OCI-LY7 (cell line): ENCODE measurements at regions not wholly inside any gene's neighbourhood (a gene's known extent, or its start where the extent isn't known, plus 50 kb on each side); places are given as distances from the start of the nearest gene placed in this dataset.

ENCODE experiments used
- BruUV-seq: library from RNA; stranded (reverse); fragments of 400-500 nt; replicated peaks from 2 replicates; lab custom pipeline; 2021; lab: Mats Ljungman, UMichigan
- CTCF ChIA-PET: fragments of 300-600 bp; sonication (Branson Sonifier 250); formaldehyde crosslinking; loops from one replicate; lab custom pipeline; 2022; ENCODE audit warnings: antibody characterized with exemption; ENCODE audit not compliant: unreplicated experiment; lab: Charles Lee
- POLR2A ChIA-PET: fragments of 300-600 bp; sonication (Branson Sonifier 250); formaldehyde crosslinking; loops from one replicate; lab custom pipeline; 2022; ENCODE audit warnings: antibody characterized with exemption; lab: Charles Lee
- DNase-seq: peaks from one replicate; pipeline ENCODE4 v3.0.0-alpha.2; 2015; ENCODE audit warnings: low spot score
- H2AFZ ChIP-seq: fragments of 200-600 bp; sonication (generic), shearing (Covaris generic); 2 replicates; pipeline ENCODE4 v1.6.1; 2014; ENCODE audit warnings: mild to moderate bottlenecking, antibody characterized with exemption, low read length, moderate library complexity
- H3K27ac ChIP-seq: fragments of 200-600 bp; sonication (generic); 2 replicates; pipeline ENCODE4 v1.5.1; 2014; ENCODE audit warnings: mixed run types, low read depth, mild to moderate bottlenecking, moderate library complexity, low read length, inconsistent platforms; ENCODE audit not compliant: poor library complexity, severe bottlenecking
- H3K36me3 ChIP-seq: fragments of 200-600 bp; sonication (generic); 2 replicates; pipeline ENCODE4 v1.6.1; 2014; ENCODE audit warnings: mild to moderate bottlenecking, antibody characterized with exemption, low read length, moderate library complexity, mixed read lengths; ENCODE audit not compliant: insufficient read depth
- H3K4me1 ChIP-seq: fragments of 200-600 bp; sonication (generic); 2 replicates; pipeline ENCODE4 v1.5.1; 2014; ENCODE audit warnings: mild to moderate bottlenecking, low read length; ENCODE audit not compliant: insufficient read depth, poor library complexity, severe bottlenecking
- H3K4me2 ChIP-seq: fragments of 200-600 bp; sonication (generic); 2 replicates; pipeline ENCODE4 v1.6.1; 2014; ENCODE audit warnings: mild to moderate bottlenecking, low read length
- H3K4me3 ChIP-seq: fragments of 200-600 bp; sonication (generic); 2 replicates; pipeline ENCODE4 v1.5.1; 2014; ENCODE audit warnings: mild to moderate bottlenecking, low read depth, low read length; ENCODE audit not compliant: poor library complexity, severe bottlenecking
- H3K79me2 ChIP-seq: fragments of 200-600 bp; sonication (generic); 2 replicates; pipeline ENCODE4 v1.6.1; 2016; ENCODE audit warnings: low read depth, mild to moderate bottlenecking, low read length, moderate library complexity, mixed read lengths; ENCODE audit not compliant: insufficient read depth
- H3K9me2 ChIP-seq: fragments of 200-600 bp; sonication (generic); 2 replicates; pipeline ENCODE4 v1.6.1; 2016; ENCODE audit warnings: mild to moderate bottlenecking, low read length, mixed read lengths; ENCODE audit not compliant: insufficient read depth
- H3K9me3 ChIP-seq: fragments of 200-600 bp; sonication (generic); 2 replicates; pipeline ENCODE4 v1.6.1; 2014; ENCODE audit warnings: mild to moderate bottlenecking, mixed run types, low read length, mixed read lengths
- H4K20me1 ChIP-seq: fragments of 200-600 bp; sonication (generic); 2 replicates; pipeline ENCODE4 v1.6.1; 2014; ENCODE audit warnings: mild to moderate bottlenecking, antibody characterized with exemption, low read length, moderate library complexity, mixed read lengths; ENCODE audit not compliant: insufficient read depth
- EZH2phosphoT487 ChIP-seq: fragments of 200-600 bp; sonication (generic); IDR thresholded peaks from 2 replicates; pipeline ENCODE4 v1.6.1; 2018; ENCODE audit warnings: low read depth, borderline replicate concordance, mild to moderate bottlenecking, mixed run types, antibody characterized with exemption, low read length, moderate library complexity, mixed read lengths
- intact Hi-C: fragments of 100-400 bp; cut with micrococcal nuclease; formaldehyde crosslinking; loops from one replicate; pipeline ENCODE4 v1.10.0; 2022; ENCODE audit not compliant: unreplicated experiment
- TF ChIP-seq, protein P1 (sequence below): fragments of 200-600 bp; sonication (generic); conservative IDR thresholded peaks from 2 replicates; pipeline ENCODE4 v1.5.1; 2014; ENCODE audit warnings: mild to moderate bottlenecking, antibody characterized with exemption, low read length, moderate library complexity, mixed read lengths

DNA sequence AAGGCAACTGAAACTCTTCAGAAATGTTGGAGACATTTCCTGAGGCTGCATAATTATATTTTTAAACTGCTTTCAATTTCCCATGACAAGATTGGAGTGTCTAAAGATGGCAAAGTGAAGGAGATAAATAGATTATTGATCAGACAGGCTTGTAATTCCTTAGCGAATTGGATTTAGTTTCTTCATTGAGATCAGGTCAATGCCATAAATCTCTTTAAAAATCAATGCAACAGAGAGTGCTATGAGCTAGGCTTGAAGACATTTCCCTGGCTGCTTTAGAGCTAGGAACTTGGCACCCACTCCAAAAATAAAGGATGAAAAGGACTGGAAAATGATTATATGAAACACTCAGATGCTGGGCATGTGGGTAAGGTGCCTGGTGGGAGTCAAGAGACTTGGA is 828.4 kb downstream of the TLR4 start:
- BruUV-seq, result no TSS peak
- Histone ChIP-seq H3K9me3 (no peaks in the 10 kb centered on the region), H3K4me1 (no peaks in the 10 kb centered on the region), H3K4me2 (no peak overlapping the region), H3K9me2 (no peaks in the 10 kb centered on the region), H3K4me3 (no peak overlapping the region), H3K79me2 (no peaks in the 10 kb centered on the region), H3K27ac (no peak overlapping the region), H2AFZ (no peak overlapping the region), H4K20me1 (no peaks in the 10 kb centered on the region), H3K36me3 (no peaks in the 10 kb centered on the region)
- DNase-seq, result no peak
- CTCF ChIA-PET, result no interaction called here
- POLR2A ChIA-PET, result interaction anchor here (0.6 kb wide), 1 partner anchor 32 kb away, joined by 3 read pairs; no protein-coding TSS in a partner anchor
- TF ChIP-seq, protein P1, sequence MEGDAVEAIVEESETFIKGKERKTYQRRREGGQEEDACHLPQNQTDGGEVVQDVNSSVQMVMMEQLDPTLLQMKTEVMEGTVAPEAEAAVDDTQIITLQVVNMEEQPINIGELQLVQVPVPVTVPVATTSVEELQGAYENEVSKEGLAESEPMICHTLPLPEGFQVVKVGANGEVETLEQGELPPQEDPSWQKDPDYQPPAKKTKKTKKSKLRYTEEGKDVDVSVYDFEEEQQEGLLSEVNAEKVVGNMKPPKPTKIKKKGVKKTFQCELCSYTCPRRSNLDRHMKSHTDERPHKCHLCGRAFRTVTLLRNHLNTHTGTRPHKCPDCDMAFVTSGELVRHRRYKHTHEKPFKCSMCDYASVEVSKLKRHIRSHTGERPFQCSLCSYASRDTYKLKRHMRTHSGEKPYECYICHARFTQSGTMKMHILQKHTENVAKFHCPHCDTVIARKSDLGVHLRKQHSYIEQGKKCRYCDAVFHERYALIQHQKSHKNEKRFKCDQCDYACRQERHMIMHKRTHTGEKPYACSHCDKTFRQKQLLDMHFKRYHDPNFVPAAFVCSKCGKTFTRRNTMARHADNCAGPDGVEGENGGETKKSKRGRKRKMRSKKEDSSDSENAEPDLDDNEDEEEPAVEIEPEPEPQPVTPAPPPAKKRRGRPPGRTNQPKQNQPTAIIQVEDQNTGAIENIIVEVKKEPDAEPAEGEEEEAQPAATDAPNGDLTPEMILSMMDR, result no peak
- no peak for TF ChIP-seq EZH2phosphoT487
- intact Hi-C loops, result no loop called here

DNA sequence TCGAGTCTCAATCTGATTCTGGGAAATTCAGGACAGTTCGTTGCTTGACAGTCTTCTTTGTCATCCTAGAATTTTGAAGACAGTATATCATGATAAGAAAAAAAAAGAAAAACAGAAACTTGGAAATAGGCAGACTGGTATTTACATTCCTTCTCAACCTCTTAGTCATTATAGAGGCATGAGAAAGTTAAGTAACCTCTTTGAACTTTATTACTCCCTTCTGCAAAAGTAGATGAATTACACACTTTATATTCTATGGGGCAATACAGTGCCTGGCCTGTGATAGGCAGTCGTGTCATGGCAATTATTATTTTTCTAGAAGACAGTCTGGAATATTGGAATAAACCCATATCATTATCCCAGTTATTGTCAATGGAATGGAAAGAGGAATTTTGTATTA is 828.9 kb downstream of the TLR4 start:
- intact Hi-C loops, result no loop called here
- ChIA-PET CTCF (no interaction called here), POLR2A (no interaction called here)
- DNase-seq, result no peak
- H3K36me3 ChIP-seq, result no peaks in the 10 kb centered on the region
- H4K20me1 ChIP-seq, result no peaks in the 10 kb centered on the region
- no peak overlapping the region for H3K27ac ChIP-seq
- no peak overlapping the region for H2AFZ ChIP-seq
- no peak overlapping the region for H3K4me2 ChIP-seq
- no peaks in the 10 kb centered on the region for H3K9me3 ChIP-seq
- no peaks in the 10 kb centered on the region for H3K4me1 ChIP-seq
- no peak overlapping the region for H3K4me3 ChIP-seq
- H3K79me2 ChIP-seq, result no peaks in the 10 kb centered on the region
- no peaks in the 10 kb centered on the region for H3K9me2 ChIP-seq
- TF ChIP-seq EZH2phosphoT487, result no peak
- TF ChIP-seq, protein P1, result no peak
- no TSS peak for BruUV-seq

DNA sequence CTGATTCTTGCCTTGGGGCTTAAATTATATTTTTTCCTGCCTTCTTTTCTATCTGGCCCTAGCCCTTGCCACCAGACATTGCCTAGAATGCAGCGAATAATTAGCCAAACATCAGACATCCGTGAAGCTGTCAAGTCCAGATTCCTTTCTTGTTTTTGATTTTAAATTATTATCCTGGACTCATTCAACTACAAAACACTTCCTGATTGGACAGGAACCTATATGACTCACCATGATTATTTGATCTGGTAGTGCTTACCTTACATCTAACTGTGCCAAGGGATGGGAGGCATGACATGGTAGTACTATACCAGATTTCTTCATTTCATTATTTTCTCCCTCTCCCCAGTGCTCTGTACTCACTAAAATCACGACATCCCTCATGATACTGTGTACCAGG is 829.6 kb downstream of the TLR4 start:
- no peaks in the 10 kb centered on the region for H3K9me2 ChIP-seq
- BruUV-seq, result no TSS peak
- no peaks in the 10 kb centered on the region for H3K9me3 ChIP-seq
- no peak overlapping the region for H3K4me3 ChIP-seq
- CTCF ChIA-PET, result no interaction called here
- no peaks in the 10 kb centered on the region for H4K20me1 ChIP-seq
- H3K4me1 ChIP-seq, result no peaks in the 10 kb centered on the region
- H3K36me3 ChIP-seq, result no peaks in the 10 kb centered on the region
- no peak overlapping the region for H3K4me2 ChIP-seq
- H3K27ac ChIP-seq, result no peak overlapping the region
- POLR2A ChIA-PET, result no interaction called here
- no peak for DNase-seq
- no peak overlapping the region for H2AFZ ChIP-seq
- no peak for TF ChIP-seq EZH2phosphoT487
- TF ChIP-seq, protein P1, result no peak
- intact Hi-C loops, result no loop called here
- no peaks in the 10 kb centered on the region for H3K79me2 ChIP-seq
